Fibroblast of lung (primary cell): ENCODE measurements at regions not wholly inside any gene's neighbourhood (a gene's known extent, or its start where the extent isn't known, plus 50 kb on each side); places are given as distances from the start of the nearest gene placed in this dataset.

ENCODE experiments used
- DNase-seq, 2 donors: peaks; one replicate each; pipeline versions ENCODE4 v3.0.0 to v3.0.0-alpha.2; 2010; ENCODE audit warnings: low read depth in 2 of 2
- H2AFZ ChIP-seq: 2 replicates; pipeline ENCODE4 v1.5.1; 2012; ENCODE audit warnings: low read length, control low read depth, inconsistent platforms
- H3K27ac ChIP-seq: 2 replicates; pipeline ENCODE4 v1.5.1; 2011; ENCODE audit warnings: low read length, control low read depth; ENCODE audit not compliant: insufficient read depth
- H3K27me3 ChIP-seq: 2 replicates; pipeline ENCODE4 v1.5.1; 2011; ENCODE audit warnings: mild to moderate bottlenecking, low read length; ENCODE audit not compliant: control insufficient read depth, insufficient read depth
- H3K36me3 ChIP-seq: 2 replicates; pipeline ENCODE4 v1.5.1; 2011; ENCODE audit warnings: low read length; ENCODE audit not compliant: control insufficient read depth, insufficient read depth
- H3K4me1 ChIP-seq: 2 replicates; pipeline ENCODE4 v1.5.1; 2011; ENCODE audit warnings: low read length; ENCODE audit not compliant: control insufficient read depth, insufficient read depth; ENCODE audit errors: extremely low read depth
- H3K4me2 ChIP-seq: 2 replicates; pipeline ENCODE4 v1.5.1; 2011; ENCODE audit warnings: low read length, control low read depth; ENCODE audit not compliant: insufficient read depth; ENCODE audit errors: extremely low read depth
- H3K4me3 ChIP-seq, 4 experiments: fragments of 200-600 bp in 1 of 4; sonication (generic) in 1 of 4; replicated peaks in 1 of 4; 2 replicates each; pipeline ENCODE4 v1.5.1; 2011 to 2016; ENCODE audit warnings: low read length in 4 of 4, low read depth in 3 of 4, mild to moderate bottlenecking in 3 of 4, control low read depth in 2 of 4, inconsistent platforms in 1 of 4, mixed read lengths in 1 of 4; ENCODE audit not compliant: insufficient read depth in 1 of 4; ENCODE audit errors: control extremely low read depth in 1 of 4
- H3K79me2 ChIP-seq: 2 replicates; pipeline ENCODE4 v1.5.1; 2012; ENCODE audit warnings: mild to moderate bottlenecking, low read length, inconsistent platforms; ENCODE audit not compliant: control insufficient read depth, insufficient read depth
- H3K9ac ChIP-seq: 2 replicates; pipeline ENCODE4 v1.5.1; 2011; ENCODE audit warnings: mild to moderate bottlenecking, low read length, control low read depth; ENCODE audit not compliant: insufficient read depth
- H3K9me3 ChIP-seq: 2 replicates; pipeline ENCODE4 v1.5.1; 2012; ENCODE audit warnings: low read depth, low read length; ENCODE audit not compliant: control insufficient read depth, insufficient read depth
- H4K20me1 ChIP-seq: 2 replicates; pipeline ENCODE4 v1.5.1; 2011; ENCODE audit warnings: low read length; ENCODE audit not compliant: control insufficient read depth, insufficient read depth; ENCODE audit errors: extremely low read depth
- CTCF ChIP-seq, 2 donors: IDR thresholded peaks in 1 of 2; conservative IDR thresholded peaks in 1 of 2; 1 replicate in 1 of 2; 2 replicates in 1 of 2; pipeline ENCODE4 v1.5.1; 2011 to 2012; ENCODE audit warnings: low read length in 2 of 2, control low read depth in 1 of 2, inconsistent platforms in 1 of 2, low read depth in 1 of 2, mild to moderate bottlenecking in 1 of 2
- EZH2 ChIP-seq: IDR thresholded peaks from 2 replicates; pipeline ENCODE4 v1.5.1; 2012; ENCODE audit warnings: low read length, control low read depth, mild to moderate bottlenecking; ENCODE audit errors: missing control alignments

GRCh38 chr4:156396534-156396933 is 442.9 kb upstream of the CTSO start:
- no peak overlapping the region for H3K27ac ChIP-seq
- TF ChIP-seq CTCF (conservative IDR thresholded peaks at IDR 0.05 in 1 of 2, IDR thresholded peaks at IDR 0.05 in 1 of 2; ENCODE audit: low read depth in 1 of 2, low read length in 2 of 2) (no peak), EZH2 (no peak)
- no peaks in the 10 kb centered on the region for H3K4me1 ChIP-seq
- H3K9ac ChIP-seq, result no peak overlapping the region
- H4K20me1 ChIP-seq, result no peaks in the 10 kb centered on the region
- DNase-seq, result no peak
- no peaks in the 10 kb centered on the region for H3K79me2 ChIP-seq
- no peaks in the 10 kb centered on the region for H3K36me3 ChIP-seq
- H3K4me2 ChIP-seq, result no peak overlapping the region
- no peaks in the 10 kb centered on the region for H3K27me3 ChIP-seq
- H3K4me3 ChIP-seq, result no peak overlapping the region
- no peaks in the 10 kb centered on the region for H3K9me3 ChIP-seq
- H2AFZ ChIP-seq, result no peak overlapping the region

- TF ChIP-seq CTCF (conservative IDR thresholded peaks at IDR 0.05 in 1 of 2, IDR thresholded peaks at IDR 0.05 in 1 of 2; ENCODE audit: low read depth in 1 of 2, low read length in 2 of 2), result no peak
- no peak for TF ChIP-seq EZH2
- DNase-seq, result no peak
- H3K9me3 ChIP-seq, result no peaks in the 10 kb centered on the region
- no peaks in the 10 kb centered on the region for H3K27me3 ChIP-seq
- H4K20me1 ChIP-seq, result no peaks in the 10 kb centered on the region
- H3K4me1 ChIP-seq, result no peaks in the 10 kb centered on the region
- H3K27ac ChIP-seq, result no peak overlapping the region
- H2AFZ ChIP-seq, result no peak overlapping the region
- no peak overlapping the region for H3K9ac ChIP-seq
- H3K79me2 ChIP-seq, result no peaks in the 10 kb centered on the region
- no peak overlapping the region for H3K4me2 ChIP-seq
- no peak overlapping the region for H3K4me3 ChIP-seq
- H3K36me3 ChIP-seq, result no peaks in the 10 kb centered on the region
These were observed 437.6 kb upstream of the CTSO start for GRCh38 chr4:156391325-156391653.

- Histone ChIP-seq H2AFZ (no peak overlapping the region), H3K9me3 (no peaks in the 10 kb centered on the region), H3K4me1 (no peaks in the 10 kb centered on the region), H3K4me2 (no peak overlapping the region), H3K27me3 (no peaks in the 10 kb centered on the region), H4K20me1 (no peaks in the 10 kb centered on the region), H3K9ac (no peak overlapping the region), H3K27ac (no peak overlapping the region), H3K79me2 (no peaks in the 10 kb centered on the region), H3K36me3 (no peaks in the 10 kb centered on the region), H3K4me3 (no peak overlapping the region)
- DNase-seq, result peak; percentile 51 to 57
- TF ChIP-seq EZH2, result no peak
- no peak for TF ChIP-seq CTCF (conservative IDR thresholded peaks at IDR 0.05 in 1 of 2, IDR thresholded peaks at IDR 0.05 in 1 of 2; ENCODE audit: low read depth in 1 of 2, low read length in 2 of 2)
These were observed 437.1 kb upstream of the CTSO start for GRCh38 chr4:156390599-156391324.
